ENCODE measurements at regions not wholly inside any gene's neighbourhood (a gene's known extent, or its start where the extent isn't known, plus 50 kb on each side); places are given as distances from the start of the nearest gene placed in this dataset.

DNA sequence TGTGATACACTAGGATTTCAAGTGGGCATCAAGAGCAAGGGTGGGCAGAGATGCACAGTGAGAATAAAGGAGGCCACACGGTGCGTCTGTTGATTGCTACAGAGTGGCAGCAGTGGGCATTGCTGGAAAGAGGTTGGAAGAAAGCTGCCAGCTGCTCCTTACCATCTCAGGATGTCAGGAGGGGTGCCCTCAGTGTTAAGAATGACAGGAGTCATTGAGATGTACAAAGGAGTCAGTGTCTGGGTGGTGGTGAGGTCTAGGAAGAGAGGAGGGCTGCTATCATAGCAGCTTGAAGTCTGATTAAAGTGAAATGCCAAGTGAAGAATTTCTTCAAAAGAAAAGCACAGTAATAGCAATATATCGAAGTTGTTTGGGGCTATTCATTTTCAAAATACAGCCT, 992.7 kb downstream of the TTLL7 start:
- Mint-ChIP-seq H3K4me1 (peaks cover 23% of the 10 kb centered on the region), H3K27me3 (ENCODE audit: low read depth) (no peaks in the 10 kb centered on the region), H3K27ac (no peak overlapping the region), H3K36me3 (no peaks in the 10 kb centered on the region), H3K9me3 (peaks cover 12% of the 10 kb centered on the region), H3K4me3 (no peak overlapping the region)
- no peak for DNase-seq (ENCODE audit: low spot score in 2 of 2, unreplicated experiment in 2 of 2)
- TF ChIP-seq, protein P1, sequence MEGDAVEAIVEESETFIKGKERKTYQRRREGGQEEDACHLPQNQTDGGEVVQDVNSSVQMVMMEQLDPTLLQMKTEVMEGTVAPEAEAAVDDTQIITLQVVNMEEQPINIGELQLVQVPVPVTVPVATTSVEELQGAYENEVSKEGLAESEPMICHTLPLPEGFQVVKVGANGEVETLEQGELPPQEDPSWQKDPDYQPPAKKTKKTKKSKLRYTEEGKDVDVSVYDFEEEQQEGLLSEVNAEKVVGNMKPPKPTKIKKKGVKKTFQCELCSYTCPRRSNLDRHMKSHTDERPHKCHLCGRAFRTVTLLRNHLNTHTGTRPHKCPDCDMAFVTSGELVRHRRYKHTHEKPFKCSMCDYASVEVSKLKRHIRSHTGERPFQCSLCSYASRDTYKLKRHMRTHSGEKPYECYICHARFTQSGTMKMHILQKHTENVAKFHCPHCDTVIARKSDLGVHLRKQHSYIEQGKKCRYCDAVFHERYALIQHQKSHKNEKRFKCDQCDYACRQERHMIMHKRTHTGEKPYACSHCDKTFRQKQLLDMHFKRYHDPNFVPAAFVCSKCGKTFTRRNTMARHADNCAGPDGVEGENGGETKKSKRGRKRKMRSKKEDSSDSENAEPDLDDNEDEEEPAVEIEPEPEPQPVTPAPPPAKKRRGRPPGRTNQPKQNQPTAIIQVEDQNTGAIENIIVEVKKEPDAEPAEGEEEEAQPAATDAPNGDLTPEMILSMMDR (IDR thresholded peaks at IDR 0.05; ENCODE audit: unreplicated experiment): no peak

DNA sequence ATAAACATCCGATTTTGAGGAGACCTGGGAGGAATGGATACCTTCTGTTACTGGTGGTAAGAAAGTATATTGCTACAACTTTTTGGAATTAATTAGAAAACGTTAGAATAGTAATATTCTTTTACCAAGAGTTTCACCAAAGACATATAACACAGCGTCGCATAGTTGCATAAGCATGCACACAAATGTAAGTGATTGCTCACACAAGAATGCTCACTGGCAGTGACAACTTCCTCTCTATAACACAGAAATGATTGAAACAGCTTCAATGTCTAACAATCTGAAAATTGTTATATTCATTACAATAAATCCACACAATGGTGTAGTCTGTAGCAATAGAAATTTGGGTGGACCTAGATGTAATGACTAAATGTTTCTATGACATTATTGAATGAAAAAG, 998.6 kb downstream of the TTLL7 start:
- Mint-ChIP-seq H3K9me3 (no peaks in the 10 kb centered on the region), H3K4me3 (no peak overlapping the region), H3K36me3 (no peaks in the 10 kb centered on the region), H3K27ac (no peak overlapping the region), H3K27me3 (ENCODE audit: low read depth) (no peaks in the 10 kb centered on the region), H3K4me1 (peaks cover 26% of the 10 kb centered on the region)
- DNase-seq (ENCODE audit: low spot score in 2 of 2, unreplicated experiment in 2 of 2): no peak
- TF ChIP-seq, protein P1 (IDR thresholded peaks at IDR 0.05; ENCODE audit: unreplicated experiment): no peak

DNA sequence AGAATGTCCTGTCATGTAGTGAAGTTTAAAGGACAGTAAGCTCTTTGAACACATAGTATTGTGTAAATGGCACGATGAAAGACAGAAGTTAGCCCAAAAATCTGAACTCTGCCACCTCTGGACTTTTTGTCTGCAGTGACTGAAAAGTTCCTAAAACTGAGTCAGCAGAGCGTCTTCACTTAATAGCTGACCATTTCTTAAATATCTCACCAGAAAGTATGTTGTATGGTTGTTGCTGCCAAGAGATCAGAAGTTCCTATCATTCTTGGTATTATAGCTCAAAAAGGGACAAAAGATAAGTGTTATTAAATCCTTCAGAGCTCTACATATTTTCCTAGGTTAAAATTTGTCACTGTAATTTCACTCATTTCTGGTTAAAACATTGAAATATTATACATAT, 1003.0 kb downstream of the TTLL7 start:
- no peak for DNase-seq (ENCODE audit: low spot score in 2 of 2, unreplicated experiment in 2 of 2)
- Mint-ChIP-seq H3K4me3 (no peak overlapping the region), H3K27me3 (ENCODE audit: low read depth) (no peaks in the 10 kb centered on the region), H3K36me3 (no peaks in the 10 kb centered on the region), H3K4me1 (peaks cover 10% of the 10 kb centered on the region), H3K27ac (no peak overlapping the region), H3K9me3 (peaks cover 8% of the 10 kb centered on the region)
- TF ChIP-seq, protein P1 (IDR thresholded peaks at IDR 0.05; ENCODE audit: unreplicated experiment): no peak

DNA sequence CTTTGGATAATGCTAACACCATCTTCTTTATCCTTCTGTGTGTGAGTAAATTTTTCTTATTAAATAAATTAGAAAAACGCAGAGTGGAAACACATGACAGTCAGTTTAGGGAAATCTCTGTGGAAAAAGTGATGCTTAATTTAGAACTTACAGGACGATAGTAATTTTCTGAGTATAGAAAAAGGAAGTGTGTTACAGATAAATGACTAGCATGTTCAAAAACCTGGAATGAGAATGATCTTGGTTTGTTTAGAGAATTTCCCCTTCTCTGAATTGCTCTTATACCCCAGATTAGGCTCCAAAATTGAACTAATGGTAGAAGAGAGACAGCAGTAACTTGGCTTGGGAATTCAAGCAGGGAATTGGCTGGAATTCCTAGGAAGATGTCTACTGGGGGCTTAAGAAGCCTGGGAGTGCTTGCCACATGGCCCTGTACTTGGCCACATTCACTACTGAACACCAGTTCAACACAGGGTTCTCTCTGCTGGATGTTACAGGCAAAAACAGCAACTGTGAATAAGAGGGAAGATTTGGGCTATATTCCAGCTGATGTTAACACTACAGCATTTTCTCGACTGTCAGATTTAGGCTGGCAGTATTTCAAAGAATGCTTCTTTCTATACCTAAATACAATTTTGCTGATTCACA, 1004.2 kb downstream of the TTLL7 start:
- no peak overlapping the region for H3K4me3 Mint-ChIP-seq
- TF ChIP-seq, protein P1 (IDR thresholded peaks at IDR 0.05; ENCODE audit: unreplicated experiment): no peak
- peaks cover 8% of the 10 kb centered on the region for H3K9me3 Mint-ChIP-seq
- H3K27ac Mint-ChIP-seq: no peak overlapping the region
- no peaks in the 10 kb centered on the region for H3K36me3 Mint-ChIP-seq
- DNase-seq (ENCODE audit: low spot score in 2 of 2, unreplicated experiment in 2 of 2): no peak
- H3K27me3 Mint-ChIP-seq (ENCODE audit: low read depth): no peaks in the 10 kb centered on the region
- peaks cover 4% of the 10 kb centered on the region for H3K4me1 Mint-ChIP-seq

DNA sequence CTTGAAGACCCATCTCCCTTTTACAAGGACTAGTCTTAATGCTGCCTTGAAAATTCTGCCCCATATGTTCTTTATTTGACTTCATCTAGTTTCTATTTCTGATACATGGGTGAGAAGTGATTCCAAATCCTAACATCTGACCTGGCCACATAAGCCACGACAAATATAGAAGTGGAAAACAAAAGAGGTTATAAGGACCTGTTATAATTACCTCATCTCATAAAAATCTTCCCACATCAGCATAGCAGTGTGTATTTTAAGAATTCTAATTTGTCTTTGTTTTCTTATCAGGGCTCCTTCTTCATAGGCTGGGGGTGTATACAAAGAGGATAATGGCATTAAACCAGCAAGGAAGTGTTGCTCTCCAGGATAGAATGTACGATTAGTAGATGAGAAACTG, 1007.4 kb downstream of the TTLL7 start:
- TF ChIP-seq, protein P1 (IDR thresholded peaks at IDR 0.05; ENCODE audit: unreplicated experiment): no peak
- H3K27ac Mint-ChIP-seq: no peak overlapping the region

More for the DNA sequence above, 1007.4 kb downstream of the TTLL7 start:
- DNase-seq (ENCODE audit: low spot score in 2 of 2, unreplicated experiment in 2 of 2): no peak
- H3K9me3 Mint-ChIP-seq: peaks cover 8% of the 10 kb centered on the region
- H3K4me3 Mint-ChIP-seq: no peak overlapping the region
- no peaks in the 10 kb centered on the region for H3K36me3 Mint-ChIP-seq
- peaks cover 2% of the 10 kb centered on the region for H3K4me1 Mint-ChIP-seq
- H3K27me3 Mint-ChIP-seq (ENCODE audit: low read depth): no peaks in the 10 kb centered on the region
